GM18907 (cell line): ENCODE measurements at regions not wholly inside any gene's neighbourhood (a gene's known extent, or its start where the extent isn't known, plus 50 kb on each side); places are given as distances from the start of the nearest gene placed in this dataset.

ENCODE experiments used
- ATAC-seq: cut with Tn5 transposase; IDR thresholded peaks from one replicate; pipeline ENCODE4 v1.9.1; 2021; ENCODE audit warnings: mild to moderate bottlenecking, moderate library complexity; ENCODE audit not compliant: unreplicated experiment

GRCh38 chr4:62484357-62484756 is 1284.2 kb downstream of the ADGRL3 start:
- no peak for ATAC-seq

- ATAC-seq: no peak
Measured at GRCh38 chr4:62482355-62482754, 1282.2 kb downstream of the ADGRL3 start.

- ATAC-seq: no peak
Measured at GRCh38 chr4:62475596-62475995, 1275.5 kb downstream of the ADGRL3 start.

- ATAC-seq: no peak
Measured at GRCh38 chr4:62474802-62475201, 1274.7 kb downstream of the ADGRL3 start.

- no peak for ATAC-seq
Measured at GRCh38 chr4:62471021-62471420, 1270.9 kb downstream of the ADGRL3 start.

- ATAC-seq: no peak
Measured at GRCh38 chr4:62470421-62470983, 1270.4 kb downstream of the ADGRL3 start.

GRCh38 chr4:62470020-62470419 is 1269.9 kb downstream of the ADGRL3 start:
- no peak for ATAC-seq

- ATAC-seq: no peak
Measured at GRCh38 chr4:62461961-62462360, 1261.8 kb downstream of the ADGRL3 start.

- ATAC-seq: no peak
Measured at GRCh38 chr4:62460329-62460728, 1260.2 kb downstream of the ADGRL3 start.

GRCh38 chr4:62457356-62457755 is 1257.2 kb downstream of the ADGRL3 start:
- no peak for ATAC-seq

- no peak for ATAC-seq
Measured at GRCh38 chr4:62455871-62456270, 1255.7 kb downstream of the ADGRL3 start.

GRCh38 chr4:62454535-62454934 is 1254.4 kb downstream of the ADGRL3 start:
- no peak for ATAC-seq

GRCh38 chr4:62450740-62451139 is 1250.6 kb downstream of the ADGRL3 start:
- ATAC-seq: no peak

GRCh38 chr4:62449538-62449937 is 1249.4 kb downstream of the ADGRL3 start:
- ATAC-seq: no peak

- ATAC-seq: no peak
Measured at GRCh38 chr4:62448911-62449310, 1248.8 kb downstream of the ADGRL3 start.

- no peak for ATAC-seq
Measured at GRCh38 chr4:62439051-62439450, 1238.9 kb downstream of the ADGRL3 start.

GRCh38 chr4:62434921-62435320 is 1234.8 kb downstream of the ADGRL3 start:
- no peak for ATAC-seq

GRCh38 chr4:62431513-62432231 is 1231.5 kb downstream of the ADGRL3 start:
- ATAC-seq: peak; percentile 64

- ATAC-seq: no peak
Measured at GRCh38 chr4:62429297-62429696, 1229.2 kb downstream of the ADGRL3 start.

GRCh38 chr4:62415256-62415655 is 1215.1 kb downstream of the ADGRL3 start:
- ATAC-seq: no peak

- no peak for ATAC-seq
Measured at GRCh38 chr4:62414563-62414962, 1214.4 kb downstream of the ADGRL3 start.

GRCh38 chr4:62410371-62411003 is 1210.4 kb downstream of the ADGRL3 start:
- ATAC-seq: no peak
